B cell (primary cell): ENCODE measurements at regions not wholly inside any gene's neighbourhood (a gene's known extent, or its start where the extent isn't known, plus 50 kb on each side); places are given as distances from the start of the nearest gene placed in this dataset.

Experiments
- EZH2 ChIP-seq: IDR thresholded peaks from 2 replicates; pipeline ENCODE4 v1.6.1; 2012; ENCODE audit warnings: borderline replicate concordance, low read depth, mild to moderate bottlenecking, moderate library complexity, low read length; ENCODE audit not compliant: insufficient read depth, poor library complexity, severe bottlenecking
- TF ChIP-seq, protein P1 (sequence below): fragments of 200-600 bp; IDR thresholded peaks from one replicate; pipeline ENCODE4 v1.8.0; 2022; ENCODE audit warnings: antibody characterized with exemption, mild to moderate bottlenecking

DNA sequence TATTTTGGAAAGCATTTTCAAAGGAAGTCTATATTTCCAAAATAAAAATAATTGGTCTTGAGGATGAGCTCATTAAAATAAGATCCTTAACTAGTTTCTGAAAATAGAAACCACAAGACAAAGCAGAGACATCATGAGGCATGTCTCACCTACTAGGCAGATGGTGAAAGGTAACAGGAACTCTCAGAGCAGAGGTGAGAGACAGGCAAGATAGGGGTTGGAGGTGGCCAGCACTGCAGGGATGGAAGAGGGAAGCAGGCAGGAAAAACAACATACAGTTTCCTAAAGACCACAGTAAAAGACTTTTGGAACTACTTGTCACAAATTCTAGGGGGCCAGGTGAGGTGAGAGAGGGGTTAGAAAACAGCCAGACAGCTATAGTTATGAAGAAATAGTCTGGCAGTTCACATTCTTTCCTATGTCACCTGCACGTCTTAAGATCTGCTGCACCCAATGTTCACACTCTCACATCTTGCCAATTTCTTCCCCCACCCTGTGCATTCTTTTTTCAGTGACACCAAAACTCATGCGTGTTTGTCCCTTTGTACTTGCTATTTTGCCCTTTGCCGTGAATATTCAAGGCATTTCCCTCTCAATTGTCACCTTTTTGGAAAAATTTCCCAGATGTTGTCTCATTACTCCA is 341.7 kb upstream of the KITLG start:
- TF ChIP-seq EZH2 = no peak
- TF ChIP-seq, protein P1, sequence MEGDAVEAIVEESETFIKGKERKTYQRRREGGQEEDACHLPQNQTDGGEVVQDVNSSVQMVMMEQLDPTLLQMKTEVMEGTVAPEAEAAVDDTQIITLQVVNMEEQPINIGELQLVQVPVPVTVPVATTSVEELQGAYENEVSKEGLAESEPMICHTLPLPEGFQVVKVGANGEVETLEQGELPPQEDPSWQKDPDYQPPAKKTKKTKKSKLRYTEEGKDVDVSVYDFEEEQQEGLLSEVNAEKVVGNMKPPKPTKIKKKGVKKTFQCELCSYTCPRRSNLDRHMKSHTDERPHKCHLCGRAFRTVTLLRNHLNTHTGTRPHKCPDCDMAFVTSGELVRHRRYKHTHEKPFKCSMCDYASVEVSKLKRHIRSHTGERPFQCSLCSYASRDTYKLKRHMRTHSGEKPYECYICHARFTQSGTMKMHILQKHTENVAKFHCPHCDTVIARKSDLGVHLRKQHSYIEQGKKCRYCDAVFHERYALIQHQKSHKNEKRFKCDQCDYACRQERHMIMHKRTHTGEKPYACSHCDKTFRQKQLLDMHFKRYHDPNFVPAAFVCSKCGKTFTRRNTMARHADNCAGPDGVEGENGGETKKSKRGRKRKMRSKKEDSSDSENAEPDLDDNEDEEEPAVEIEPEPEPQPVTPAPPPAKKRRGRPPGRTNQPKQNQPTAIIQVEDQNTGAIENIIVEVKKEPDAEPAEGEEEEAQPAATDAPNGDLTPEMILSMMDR = no peak
